ENCODE measurements at regions not wholly inside any gene's neighbourhood (a gene's known extent, or its start where the extent isn't known, plus 50 kb on each side); places are given as distances from the start of the nearest gene placed in this dataset.

GRCh38 chr3:159924411-159924810, 64.2 kb upstream of the IL12A start:
- DNase-seq = no peak

DNA sequence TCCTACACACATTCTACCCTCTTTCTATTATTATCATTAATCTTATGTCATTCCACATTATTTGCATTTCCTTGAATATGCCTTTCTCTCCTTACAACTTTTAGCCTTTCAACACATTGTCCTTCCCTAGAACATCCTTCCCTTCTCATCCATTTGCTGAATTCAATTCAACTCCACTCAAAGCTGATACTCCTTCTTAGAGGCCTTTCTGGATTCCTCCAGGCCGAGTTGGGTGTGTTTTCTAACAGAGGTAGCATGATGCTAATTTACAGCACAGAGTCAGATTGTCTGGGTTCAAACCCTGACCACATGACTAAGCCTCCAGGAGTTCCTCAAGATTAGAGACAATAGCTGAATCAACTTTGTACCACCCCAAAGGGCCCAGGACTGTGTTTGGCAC, 63.4 kb upstream of the IL12A start:
- no peak for DNase-seq

DNA sequence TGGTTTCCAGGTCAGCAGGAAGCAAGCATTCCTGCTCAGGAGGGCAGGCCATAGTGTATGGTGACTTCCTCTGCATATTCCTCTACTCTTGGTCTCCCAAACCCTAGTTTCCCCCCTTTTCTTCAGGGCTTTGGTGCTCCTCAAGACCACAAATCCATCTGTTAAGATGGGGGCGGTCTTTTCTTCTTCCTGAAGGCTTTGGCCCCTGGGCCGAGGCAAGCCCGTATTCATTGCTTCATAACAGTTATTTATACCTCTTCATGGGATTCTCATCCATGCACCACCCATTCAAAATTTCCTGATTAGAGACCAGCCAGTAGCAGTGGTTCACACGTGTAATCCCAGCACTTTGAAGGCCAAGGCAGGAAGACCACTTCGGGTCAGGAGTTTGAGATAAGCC, 62.1 kb upstream of the IL12A start:
- no peak for DNase-seq

- no peak for DNase-seq
Observed at GRCh38 chr3:159928071-159928491, 60.6 kb upstream of the IL12A start.

DNA sequence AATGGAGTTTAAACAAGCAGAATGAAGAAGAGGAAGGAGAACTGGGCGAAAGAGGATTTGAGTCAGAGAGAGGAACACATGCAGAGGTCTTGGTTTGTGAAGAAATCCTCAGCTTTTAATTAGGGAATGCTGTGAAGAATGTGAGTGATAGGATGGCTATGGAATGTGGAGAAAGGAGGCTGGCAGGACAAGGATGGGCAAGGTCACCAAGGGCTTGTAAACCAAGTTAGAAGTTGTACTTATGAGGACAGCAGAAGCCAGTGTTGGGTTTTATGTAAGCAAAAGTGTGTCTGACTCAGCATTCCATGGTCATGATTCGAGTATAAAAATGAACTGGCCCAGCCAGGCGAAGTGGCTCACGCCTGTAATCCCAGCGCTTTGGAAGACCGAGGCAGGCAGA, 60.0 kb upstream of the IL12A start:
- DNase-seq = peak; percentile 23

- peak; percentile 94 for DNase-seq
Observed at GRCh38 chr3:159929171-159930141, 59.2 kb upstream of the IL12A start.

GRCh38 chr3:159934216-159934615, 54.4 kb upstream of the IL12A start:
- no peak for DNase-seq

GRCh38 chr3:159936541-159936940, 52.1 kb upstream of the IL12A start:
- DNase-seq = no peak

- DNase-seq = no peak
Observed at GRCh38 chr3:159937561-159938166, 51.0 kb upstream of the IL12A start.

GRCh38 chr3:159938714-159939113, 49.9 kb upstream of the IL12A start:
- peak; percentile 88 for DNase-seq

All from MV-4-11 (cell line).